ENCODE measurements at regions not wholly inside any gene's neighbourhood (a gene's known extent, or its start where the extent isn't known, plus 50 kb on each side); places are given as distances from the start of the nearest gene placed in this dataset.

DNA sequence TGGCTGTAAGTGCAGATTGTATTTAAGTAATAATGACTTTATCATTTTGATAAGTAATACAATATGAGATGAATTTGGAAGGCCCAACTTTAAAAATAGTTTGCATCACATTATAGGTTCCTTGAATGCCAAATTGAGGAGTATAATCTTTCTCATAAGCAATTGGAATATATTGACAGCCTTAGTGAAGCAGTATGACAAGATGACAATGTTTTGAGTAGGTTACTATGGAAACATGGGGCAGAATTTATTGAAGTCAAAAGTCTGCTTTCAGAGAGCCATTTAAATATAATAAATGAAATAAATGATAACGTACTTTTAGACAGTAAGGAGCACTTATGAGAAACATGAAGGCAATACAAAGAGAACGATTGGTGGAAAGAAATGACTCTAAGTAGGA, 776.4 kb downstream of the TECRL start:
- no peak for DNase-seq

DNA sequence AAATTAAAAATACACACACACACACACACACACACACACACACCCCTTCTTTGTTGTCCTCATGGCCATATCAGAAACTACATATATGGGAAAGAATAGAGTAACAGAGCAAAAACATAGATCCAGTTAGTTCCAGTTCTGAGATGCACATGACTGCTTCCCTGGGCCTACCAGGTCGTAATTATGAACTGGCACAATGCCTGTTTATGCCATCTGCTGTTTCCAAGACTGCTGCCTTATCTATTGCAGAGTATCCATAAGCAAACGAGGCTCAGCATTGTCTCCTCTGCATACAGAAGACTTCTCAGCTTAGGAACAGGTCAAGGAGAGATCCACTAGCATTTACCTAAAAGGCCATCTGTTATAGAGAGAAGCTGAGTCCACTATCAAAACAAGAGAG, 789.0 kb downstream of the TECRL start:
- no peak for DNase-seq

DNA sequence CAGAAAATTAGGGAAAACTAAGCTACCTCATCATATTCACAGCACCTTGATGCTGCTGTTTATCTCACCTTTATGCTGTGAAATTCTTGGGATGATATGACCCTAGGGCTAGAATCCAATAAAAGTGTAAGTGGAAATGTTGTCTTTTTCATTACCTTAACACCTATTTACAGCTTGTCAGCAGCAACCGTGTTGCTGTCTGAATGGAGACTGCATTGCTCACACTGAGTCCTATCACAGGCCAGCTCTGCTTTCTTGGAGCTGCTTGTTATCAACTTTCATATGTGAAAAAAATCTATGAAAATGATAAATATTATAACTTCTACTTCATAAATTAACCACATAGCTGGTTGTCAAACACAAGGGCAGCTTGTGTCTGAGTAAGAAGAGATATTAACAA, 789.5 kb downstream of the TECRL start:
- no peak for DNase-seq

DNA sequence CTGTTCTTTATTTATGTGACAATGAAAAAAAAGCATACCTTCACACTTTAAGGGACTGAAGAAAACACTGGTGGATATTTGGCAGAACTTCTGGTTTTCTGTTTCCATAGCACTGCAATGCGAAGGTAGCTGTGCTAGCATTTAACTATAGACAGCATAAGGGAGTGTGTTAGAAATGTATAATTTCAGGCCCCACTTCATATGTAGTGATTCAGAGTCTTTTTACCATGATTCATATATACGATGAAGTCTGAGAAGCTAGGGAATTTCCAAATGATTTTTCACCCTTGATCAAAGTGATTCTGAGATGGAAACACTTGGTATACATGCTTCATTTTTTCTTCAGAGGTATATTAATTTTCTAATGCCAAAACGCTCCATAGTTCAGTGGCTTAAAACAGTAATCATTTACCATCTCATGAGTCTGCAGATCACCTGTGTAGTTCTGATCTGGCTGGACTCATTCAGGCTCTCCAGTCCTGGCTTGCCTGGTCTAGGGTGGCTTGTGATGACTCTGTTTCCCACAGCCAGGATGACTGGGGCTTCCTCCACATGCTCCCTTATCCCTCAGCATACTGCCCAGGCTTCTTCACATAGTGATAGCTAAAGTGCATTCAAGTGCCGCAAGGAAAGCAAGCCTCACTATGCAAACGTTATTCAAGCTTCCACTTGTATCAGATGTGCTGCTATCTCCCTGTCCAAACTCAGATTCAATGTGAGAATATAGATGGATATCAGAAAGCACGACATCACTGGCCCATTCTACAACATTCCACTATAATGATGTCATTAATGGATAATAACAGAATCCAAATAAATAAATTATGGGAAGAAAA, 790.1 kb downstream of the TECRL start:
- DNase-seq = no peak

DNA sequence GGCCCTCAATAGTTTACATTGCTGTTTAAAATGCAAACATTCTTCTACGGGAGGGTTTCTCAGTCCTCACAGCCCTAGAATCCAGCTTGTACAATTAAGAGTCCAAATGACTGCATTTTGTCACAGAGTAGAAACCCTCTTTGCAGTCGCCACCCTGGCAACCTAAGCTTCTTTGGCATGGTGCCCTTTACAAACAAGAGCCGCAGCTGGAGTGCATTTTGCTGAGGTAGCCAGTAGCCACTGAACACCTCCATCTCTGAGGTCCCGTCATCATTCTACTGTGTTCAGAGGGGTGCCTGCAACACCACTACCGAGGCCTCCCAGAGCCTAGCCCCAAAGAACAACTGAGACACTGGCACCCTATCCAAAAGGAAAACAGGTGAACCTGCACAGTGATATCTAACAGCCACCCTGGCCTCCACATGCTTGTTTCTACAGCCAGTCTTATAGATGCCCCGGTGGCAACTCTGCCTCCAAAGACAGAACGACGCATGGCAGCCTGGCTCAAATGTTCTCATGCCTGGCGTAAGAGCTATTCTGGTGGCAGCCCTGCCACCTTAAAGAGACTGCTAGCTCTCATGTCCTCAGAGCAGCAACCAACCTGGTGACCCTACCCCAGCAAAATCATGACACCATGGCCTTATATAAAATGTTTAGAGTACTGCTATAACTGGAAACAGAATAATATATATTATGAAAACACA, 801.9 kb downstream of the TECRL start:
- DNase-seq = no peak

DNA sequence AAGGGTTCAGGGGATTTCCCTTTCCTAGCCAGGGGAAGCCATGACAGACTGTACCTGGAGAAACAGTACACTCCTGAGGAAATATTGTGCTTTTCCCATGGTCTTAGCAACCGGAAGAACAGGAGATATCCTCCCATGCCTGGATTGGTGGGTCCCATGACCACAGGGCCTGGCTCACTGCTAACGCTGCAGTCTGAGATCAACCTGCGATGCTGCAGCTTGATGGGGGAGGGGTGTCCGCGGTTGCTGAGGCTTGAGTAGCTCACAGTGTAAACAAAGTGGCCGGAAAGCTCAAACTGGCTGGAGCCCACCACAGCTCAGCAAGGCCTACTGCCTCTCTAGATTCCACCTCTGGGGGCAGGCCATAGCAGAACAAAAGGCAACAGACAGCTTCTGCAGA, 819.5 kb downstream of the TECRL start:
- no peak for DNase-seq

DNA sequence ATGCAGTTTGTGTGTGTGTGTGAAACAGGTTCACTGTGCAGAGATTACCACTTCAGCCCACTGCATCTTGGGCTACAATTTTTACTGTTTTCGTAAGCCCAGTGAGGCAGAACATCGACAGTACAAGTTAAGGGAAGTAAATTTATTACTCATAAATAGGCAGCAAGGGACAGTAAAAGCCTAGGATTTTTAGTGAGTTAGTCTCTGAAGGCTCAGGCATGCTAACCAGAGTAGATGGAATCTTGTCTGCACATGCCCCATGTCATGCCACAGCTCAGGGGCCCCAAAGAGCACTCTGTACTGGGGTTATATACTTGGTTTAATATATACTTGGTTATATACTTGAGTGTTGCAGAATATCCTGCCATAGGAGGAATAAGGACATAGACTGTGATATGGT, 825.7 kb downstream of the TECRL start:
- DNase-seq = no peak

- no peak for DNase-seq
These were observed 826.2 kb downstream of the TECRL start for GRCh38 chr4:63583007-63583406.

DNA sequence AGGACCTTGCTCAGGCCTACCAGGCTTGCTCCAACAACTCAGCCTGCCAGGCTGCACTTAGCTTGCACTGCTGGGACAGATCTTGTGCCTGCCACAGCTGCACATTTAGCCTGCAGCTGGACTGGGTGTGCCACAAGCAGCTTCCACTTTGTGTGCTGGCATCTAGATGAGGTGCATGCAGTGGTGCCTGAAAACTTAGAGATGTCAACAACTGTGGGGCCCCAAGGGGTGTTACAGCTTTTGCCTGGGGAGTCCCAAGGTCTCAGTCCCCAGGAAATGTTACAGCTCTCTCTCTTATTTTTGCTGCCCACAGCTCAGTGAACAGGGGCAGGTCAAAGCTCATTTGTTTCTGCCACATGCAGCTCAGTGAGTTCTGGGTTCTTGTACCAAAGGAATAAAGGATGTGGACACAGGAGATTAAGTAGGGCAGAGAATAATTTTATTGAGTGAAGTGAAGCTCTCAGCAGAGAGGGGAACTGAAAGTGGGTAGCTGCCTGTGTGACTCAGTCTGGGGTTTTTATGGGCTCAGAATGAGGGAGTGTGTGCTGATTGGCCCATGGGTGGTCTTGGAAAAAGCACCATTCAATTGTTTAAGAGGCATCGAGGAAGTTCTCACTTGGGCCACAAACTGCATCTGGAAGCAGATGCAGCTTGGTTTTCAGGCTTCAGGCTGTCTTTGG, 828.3 kb downstream of the TECRL start:
- no peak for DNase-seq

DNA sequence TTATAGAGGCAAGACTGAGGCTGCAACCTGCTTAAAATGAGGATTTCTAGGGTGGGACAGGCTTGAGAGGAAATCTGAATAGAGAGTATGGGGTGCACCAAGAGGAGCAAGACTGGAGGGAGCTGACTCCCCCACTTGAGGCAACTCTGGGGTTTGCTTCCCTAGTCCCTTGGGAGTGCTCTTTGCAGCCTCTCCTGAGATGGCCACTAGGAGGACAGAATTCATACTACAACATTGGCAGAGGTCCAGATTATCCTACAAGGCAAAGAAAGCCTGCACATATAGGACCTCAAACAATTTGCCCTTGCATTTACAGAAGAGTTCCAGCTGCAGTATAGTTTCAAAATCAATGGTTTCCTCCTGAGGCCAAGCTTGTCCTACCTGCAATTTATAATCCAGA, 830.9 kb downstream of the TECRL start:
- no peak for DNase-seq

GRCh38 chr4:63566658-63567057, 842.6 kb downstream of the TECRL start:
- no peak for DNase-seq

- no peak for DNase-seq
These were observed 845.8 kb downstream of the TECRL start for GRCh38 chr4:63563288-63564014.

DNA sequence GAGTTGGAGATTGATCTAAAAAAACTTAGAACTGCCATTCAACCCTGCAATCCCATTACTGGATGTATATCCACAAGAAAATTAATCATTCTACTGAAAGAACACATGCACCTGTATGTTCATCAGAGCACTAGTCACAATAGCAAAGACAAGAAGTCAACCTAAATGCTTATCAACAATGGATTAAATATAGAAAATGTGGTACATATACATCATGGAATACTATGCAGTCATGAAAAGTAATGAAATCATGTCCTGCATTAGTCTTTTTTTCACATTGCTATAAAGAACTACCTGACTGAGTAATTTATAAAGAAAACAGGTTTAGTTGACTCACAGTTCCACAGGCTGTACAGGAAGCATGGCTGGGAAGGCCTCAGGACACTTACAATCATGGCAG, 850.5 kb downstream of the TECRL start:
- DNase-seq = no peak

GRCh38 chr4:63556332-63556731, 852.9 kb downstream of the TECRL start:
- DNase-seq = no peak

- DNase-seq = no peak
These were observed 856.1 kb downstream of the TECRL start for GRCh38 chr4:63553123-63553522.

- DNase-seq = no peak
These were observed 867.4 kb downstream of the TECRL start for GRCh38 chr4:63541828-63542227.

DNA sequence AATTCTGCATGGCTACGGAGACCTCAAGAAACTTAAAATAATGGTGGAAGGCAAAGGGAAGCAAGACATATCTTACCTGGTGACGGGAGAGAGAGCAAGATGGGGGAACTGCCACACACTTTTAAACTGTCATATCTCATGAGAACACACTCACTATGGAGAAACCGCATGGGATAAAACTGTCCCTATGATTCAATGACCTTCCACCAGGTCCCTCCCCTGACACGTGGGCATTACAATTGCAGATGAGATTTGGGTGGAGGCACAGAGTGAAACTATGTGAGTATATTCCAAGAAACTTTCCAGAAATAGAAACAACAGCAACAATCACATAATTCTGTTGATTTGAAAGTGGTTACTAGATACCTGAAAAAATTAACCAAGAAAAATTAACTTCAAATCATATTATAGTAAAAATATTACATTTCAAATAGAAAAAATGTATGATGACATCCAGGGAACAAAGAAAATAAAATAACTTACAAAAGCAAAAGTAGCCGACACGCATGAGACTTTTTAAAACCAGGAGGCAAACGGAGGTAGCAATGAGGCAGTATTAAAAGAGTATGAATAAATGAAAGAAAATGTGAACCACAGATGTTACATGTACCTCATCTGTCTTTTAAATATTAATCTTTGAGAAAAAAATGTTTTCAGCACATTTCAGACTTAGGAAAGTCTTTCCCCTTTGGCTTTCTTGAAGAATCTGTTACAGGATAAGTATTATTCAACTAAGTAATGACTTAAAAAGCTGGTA, 879.5 kb downstream of the TECRL start:
- no peak for DNase-seq

DNA sequence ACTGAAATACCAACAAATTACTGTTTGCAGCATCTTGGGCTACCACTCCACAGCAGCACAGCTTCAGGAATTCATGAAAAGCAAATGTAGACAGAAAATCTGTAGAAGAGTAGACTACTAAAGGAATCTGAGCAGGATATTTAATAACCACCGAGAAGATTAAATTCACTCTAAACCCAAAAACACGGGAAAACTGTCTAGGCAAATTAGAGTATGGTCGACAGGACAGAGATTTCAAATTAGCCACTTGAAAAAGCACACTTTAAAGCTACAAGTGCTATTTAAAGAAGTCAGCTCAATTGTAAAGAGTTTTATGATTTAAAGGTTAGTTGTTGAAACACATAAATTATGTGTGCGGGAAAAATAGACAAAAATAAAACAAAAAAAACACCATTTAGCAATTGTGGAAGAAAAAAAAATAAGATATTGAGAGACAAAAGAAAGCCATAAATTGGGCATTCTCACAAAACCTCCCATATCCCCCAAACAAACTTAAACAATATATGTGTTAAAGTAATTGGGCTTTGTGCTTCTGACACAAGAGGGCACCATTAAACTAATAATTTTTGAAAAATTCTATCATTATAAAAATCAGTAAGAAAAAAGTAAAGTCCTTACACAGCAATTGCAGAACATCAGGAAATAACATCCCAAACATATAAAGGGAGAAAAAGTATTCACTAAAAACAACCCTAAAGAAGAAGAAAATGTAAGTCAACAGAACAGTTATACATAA, 880.8 kb downstream of the TECRL start:
- DNase-seq = no peak

GRCh38 chr4:63526251-63526650, 883.0 kb downstream of the TECRL start:
- no peak for DNase-seq

GRCh38 chr4:63524764-63525163, 884.5 kb downstream of the TECRL start:
- no peak for DNase-seq
